Bronchial epithelial cell (primary cell): ENCODE measurements at regions not wholly inside any gene's neighbourhood (a gene's known extent, or its start where the extent isn't known, plus 50 kb on each side); places are given as distances from the start of the nearest gene placed in this dataset.
"Not testable (repeated sequence)": the region's sequence is repeated elsewhere in the genome, so short reads cannot be mapped to it uniquely, and the experiment has no call there.

Experiments used
- DNase-seq: peaks from one replicate; pipeline ENCODE4 v3.0.0-alpha.2; 2010; ENCODE audit warnings: low read depth
- FAIRE-seq: peaks from 2 replicates; lab custom pipeline; 2011; peaks lifted over from hg19 to GRCh38; lab: Jason Lieb, UNC
- H3K27me3 ChIP-seq: 2 replicates; pipeline ENCODE4 v1.5.1; 2011; ENCODE audit warnings: low read length; ENCODE audit not compliant: control insufficient read depth, insufficient read depth
- H3K36me3 ChIP-seq: 2 replicates; pipeline ENCODE4 v1.5.1; 2011; ENCODE audit warnings: low read length; ENCODE audit not compliant: control insufficient read depth, insufficient read depth
- H3K4me3 ChIP-seq: 2 replicates; pipeline ENCODE4 v1.5.1; 2011; ENCODE audit warnings: mild to moderate bottlenecking, low read depth, low read length, control low read depth
- TF ChIP-seq, protein P1 (sequence below): IDR thresholded peaks from 2 replicates; pipeline ENCODE4 v1.5.1; 2011; ENCODE audit warnings: mild to moderate bottlenecking, moderate library complexity, low read length, control low read depth, inconsistent platforms; ENCODE audit not compliant: insufficient read depth, severe bottlenecking

DNA sequence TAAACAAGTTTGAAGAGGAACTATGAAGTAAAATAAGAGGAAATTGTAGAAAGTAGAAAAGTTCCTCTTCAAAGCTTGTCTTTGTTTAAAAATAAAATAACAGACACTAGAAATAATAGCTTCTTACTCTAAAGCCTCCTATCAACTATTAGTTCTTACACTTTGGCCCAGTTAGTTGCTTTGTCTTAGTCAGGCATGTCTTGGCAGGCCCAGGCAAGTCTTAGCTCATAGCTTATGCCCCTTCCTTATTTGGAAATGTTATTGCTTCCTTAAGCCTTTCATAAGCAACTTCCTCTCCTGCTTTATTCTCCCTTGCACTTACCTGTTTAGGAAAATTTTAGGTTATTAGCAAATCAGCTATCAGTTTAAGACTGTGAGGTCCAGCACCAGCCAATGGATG is 950.6 kb upstream of the LRATD1 start:
- Histone ChIP-seq H3K27me3 (no peaks in the 10 kb centered on the region), H3K36me3 (no peaks in the 10 kb centered on the region), H3K4me3 (no peak overlapping the region)
- TF ChIP-seq, protein P1, sequence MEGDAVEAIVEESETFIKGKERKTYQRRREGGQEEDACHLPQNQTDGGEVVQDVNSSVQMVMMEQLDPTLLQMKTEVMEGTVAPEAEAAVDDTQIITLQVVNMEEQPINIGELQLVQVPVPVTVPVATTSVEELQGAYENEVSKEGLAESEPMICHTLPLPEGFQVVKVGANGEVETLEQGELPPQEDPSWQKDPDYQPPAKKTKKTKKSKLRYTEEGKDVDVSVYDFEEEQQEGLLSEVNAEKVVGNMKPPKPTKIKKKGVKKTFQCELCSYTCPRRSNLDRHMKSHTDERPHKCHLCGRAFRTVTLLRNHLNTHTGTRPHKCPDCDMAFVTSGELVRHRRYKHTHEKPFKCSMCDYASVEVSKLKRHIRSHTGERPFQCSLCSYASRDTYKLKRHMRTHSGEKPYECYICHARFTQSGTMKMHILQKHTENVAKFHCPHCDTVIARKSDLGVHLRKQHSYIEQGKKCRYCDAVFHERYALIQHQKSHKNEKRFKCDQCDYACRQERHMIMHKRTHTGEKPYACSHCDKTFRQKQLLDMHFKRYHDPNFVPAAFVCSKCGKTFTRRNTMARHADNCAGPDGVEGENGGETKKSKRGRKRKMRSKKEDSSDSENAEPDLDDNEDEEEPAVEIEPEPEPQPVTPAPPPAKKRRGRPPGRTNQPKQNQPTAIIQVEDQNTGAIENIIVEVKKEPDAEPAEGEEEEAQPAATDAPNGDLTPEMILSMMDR = no peak
- FAIRE-seq (no peak), DNase-seq (peak; percentile 87)

DNA sequence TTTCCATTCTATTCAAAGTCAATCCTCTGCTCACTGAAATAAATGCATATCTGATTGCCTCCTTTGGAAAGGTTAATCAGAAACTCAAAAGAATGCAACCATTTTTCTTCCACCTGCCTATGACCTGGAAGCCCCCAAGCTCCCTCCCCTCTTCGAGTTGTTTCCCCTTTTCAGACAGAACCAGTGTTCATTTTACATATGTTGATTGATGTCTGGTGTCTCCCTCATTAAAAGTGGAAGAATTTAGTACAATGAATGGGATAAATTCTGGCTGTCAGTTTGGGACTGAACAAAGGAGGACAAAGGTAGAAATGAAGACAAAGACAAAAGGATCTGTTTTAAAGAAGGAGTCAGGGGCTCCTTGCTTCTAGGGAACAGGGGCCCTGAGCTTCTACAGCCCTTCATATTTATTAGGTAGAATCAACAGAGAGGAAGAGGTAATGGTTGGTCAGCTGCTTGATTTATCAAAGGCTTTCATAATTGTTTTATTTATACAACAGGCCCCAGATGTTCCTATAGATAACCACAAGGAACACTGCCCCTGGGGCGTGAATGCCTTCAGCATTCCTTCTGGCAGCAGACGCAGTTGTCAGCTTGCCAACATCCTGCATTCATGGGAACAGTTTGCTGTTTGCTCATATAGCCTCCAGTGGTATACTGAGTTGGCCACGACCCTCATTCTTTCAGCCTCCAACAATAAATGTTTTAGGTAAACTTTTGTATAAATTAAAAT is 949.8 kb upstream of the LRATD1 start:
- TF ChIP-seq, protein P1 = no peak
- Histone ChIP-seq H3K27me3 (no peaks in the 10 kb centered on the region), H3K4me3 (no peak overlapping the region), H3K36me3 (no peaks in the 10 kb centered on the region)
- peak; percentile 85 for DNase-seq
- no peak for FAIRE-seq

DNA sequence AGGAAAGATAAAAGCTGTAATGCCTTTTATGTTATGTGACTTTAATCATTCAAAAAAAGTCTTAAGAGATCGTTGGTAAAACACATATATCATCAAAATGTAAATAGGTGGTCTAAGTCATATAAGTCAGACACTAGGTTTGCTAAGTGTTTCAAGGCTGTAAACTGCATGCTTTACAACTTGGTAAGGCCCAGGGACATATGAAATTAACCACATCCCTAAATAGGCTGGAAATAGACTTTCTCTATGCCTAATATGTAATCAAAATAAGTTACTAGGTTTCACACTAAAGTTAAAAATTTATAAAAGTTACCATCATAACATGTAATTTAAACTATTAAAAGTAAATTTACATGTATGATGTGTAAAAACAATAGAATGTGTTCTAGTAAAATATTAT is 946.3 kb upstream of the LRATD1 start:
- FAIRE-seq = no peak
- TF ChIP-seq, protein P1 = no peak

DNA sequence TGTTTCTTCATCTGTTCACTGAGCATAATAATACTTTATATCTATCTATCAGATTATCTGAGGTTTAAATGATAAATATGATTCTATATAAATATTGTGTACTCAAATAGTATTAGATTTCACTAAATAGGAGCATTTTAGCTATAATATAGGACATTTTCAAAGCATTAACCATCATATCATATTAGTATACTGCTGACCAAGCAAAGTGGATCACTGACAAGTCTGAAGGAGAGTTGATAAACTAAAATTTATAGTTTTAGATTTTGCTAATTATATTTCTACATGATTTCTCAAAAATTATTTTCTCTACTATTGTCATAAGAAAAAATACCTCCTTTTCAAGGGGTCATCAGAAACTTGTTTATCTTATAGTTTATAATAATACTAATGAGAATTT is 937.8 kb upstream of the LRATD1 start:
- no peak for DNase-seq
- TF ChIP-seq, protein P1 = no peak
- FAIRE-seq = no peak
- Histone ChIP-seq H3K4me3 (no peak overlapping the region), H3K36me3 (no peaks in the 10 kb centered on the region), H3K27me3 (no peaks in the 10 kb centered on the region)

More for the DNA sequence above, 946.3 kb upstream of the LRATD1 start:
- no peaks in the 10 kb centered on the region for H3K36me3 ChIP-seq
- DNase-seq = no peak
- no peaks in the 10 kb centered on the region for H3K27me3 ChIP-seq
- H3K4me3 ChIP-seq = no peak overlapping the region

DNA sequence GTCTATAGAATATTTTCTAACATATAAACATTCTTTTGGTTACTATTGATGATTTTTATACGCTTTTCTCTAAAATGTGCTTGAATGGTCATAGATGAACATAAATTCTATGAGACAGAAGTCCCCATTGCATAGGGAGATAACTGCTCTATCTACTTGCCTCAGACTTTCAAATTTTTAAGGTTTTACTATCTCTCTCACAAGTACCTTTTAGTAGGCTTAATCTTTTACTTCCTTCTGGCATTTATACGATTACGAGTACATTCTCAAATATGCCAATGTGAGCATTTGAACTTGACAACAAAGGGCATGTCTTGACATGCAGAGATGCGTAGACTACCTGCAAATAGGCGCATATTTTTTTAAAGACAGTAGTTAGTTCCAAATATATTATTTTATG is 935.9 kb upstream of the LRATD1 start:
- FAIRE-seq (no peak), DNase-seq (peak; percentile 25)
- no peak overlapping the region for H3K4me3 ChIP-seq
- H3K27me3 ChIP-seq = no peaks in the 10 kb centered on the region
- H3K36me3 ChIP-seq = no peaks in the 10 kb centered on the region
- TF ChIP-seq, protein P1 = no peak

DNA sequence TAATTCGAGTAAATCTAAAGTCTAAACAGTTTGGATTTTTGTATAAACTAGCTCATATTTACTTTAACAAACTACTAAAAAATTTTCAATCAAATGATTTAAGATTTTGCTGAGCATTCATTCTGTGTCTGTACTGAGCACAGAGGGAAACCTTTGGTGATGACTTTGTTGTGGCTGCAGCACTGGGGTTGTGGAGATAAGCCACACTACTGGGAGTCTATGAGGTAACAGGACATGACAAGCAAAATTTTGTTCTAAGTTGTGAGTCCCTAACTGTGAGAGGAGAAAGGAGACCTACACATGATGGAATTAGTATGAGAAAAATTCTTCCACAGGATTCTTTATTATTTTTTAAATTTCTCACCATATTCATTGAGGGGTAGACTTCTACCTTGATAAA is 933.7 kb upstream of the LRATD1 start:
- DNase-seq = no peak
- FAIRE-seq = no peak
- no peaks in the 10 kb centered on the region for H3K27me3 ChIP-seq

DNA sequence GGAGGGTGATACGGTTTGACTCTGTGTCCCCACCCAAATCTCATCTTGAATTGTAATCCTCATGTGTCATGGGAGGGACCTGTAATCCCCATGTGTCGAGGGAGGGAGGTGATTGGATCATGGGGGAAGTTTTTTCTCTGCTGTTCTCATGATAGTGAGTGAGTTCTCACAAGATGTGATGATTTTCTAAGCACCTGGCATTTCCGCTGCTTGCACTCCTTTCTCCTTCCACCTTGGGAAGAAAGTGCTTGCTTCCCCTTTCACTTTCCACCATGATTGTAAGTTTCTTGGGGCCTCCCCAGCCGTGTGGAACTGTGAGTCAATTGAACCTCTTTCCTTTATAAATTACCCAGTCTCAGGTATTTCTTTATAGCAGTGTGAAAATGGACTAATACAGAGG is 932.6 kb upstream of the LRATD1 start:
- H3K27me3 ChIP-seq, DNase-seq, H3K4me3 ChIP-seq, FAIRE-seq, H3K36me3 ChIP-seq: not testable (repeated sequence)

More for the DNA sequence above, 933.7 kb upstream of the LRATD1 start:
- no peaks in the 10 kb centered on the region for H3K36me3 ChIP-seq
- TF ChIP-seq, protein P1 = no peak
- no peak overlapping the region for H3K4me3 ChIP-seq
